K562 (cell line): ENCODE measurements at regions not wholly inside any gene's neighbourhood (a gene's known extent, or its start where the extent isn't known, plus 50 kb on each side); places are given as distances from the start of the nearest gene placed in this dataset.
A peak's percentile ranks its signal among the peaks of the same experiment; 100 is the strongest.

Experiments used
- ATAC-seq: fragments of 200-7000 bp; cut with Tn5 transposase; 3 replicates; pipeline ENCODE4 v1.9.1; 2020; ENCODE audit warnings: moderate library complexity
- BruUV-seq: library from RNA; stranded (reverse); fragments of 400-500 nt; replicated peaks from 2 replicates; lab custom pipeline; 2021; lab: Mats Ljungman, UMichigan
- CTCF ChIA-PET: fragments of 300-600 bp; formaldehyde crosslinking; extraction: SDS; loops from one replicate; lab custom pipeline; 2021; ENCODE audit warnings: low intra/inter-chr PET ratio; lab: Yijun Ruan, JAX
- POLR2A ChIA-PET: fragments of 300-600, 350-650 bp; sonication (Branson Sonifier 250); formaldehyde crosslinking; extraction: SDS; loops from one replicate; lab custom pipeline; 2021; ENCODE audit warnings: antibody characterized with exemption, inconsistent platforms; lab: Yijun Ruan, JAX
- DNase-seq, 4 experiments: peaks; one replicate each; pipeline versions ENCODE4 v3.0.0 to v3.0.0-alpha.2; 2011 to 2018; ENCODE audit warnings: low spot score in 3 of 4, mixed read lengths in 3 of 4; ENCODE audit errors: extremely low read depth in 1 of 4
- FAIRE-seq: peaks from 2 replicates; lab custom pipeline; 2011; peaks lifted over from hg19 to GRCh38; lab: Jason Lieb, UNC
- H2AFZ ChIP-seq: 2 replicates; pipeline ENCODE4 v1.6.0; 2011; ENCODE audit warnings: low read depth, low read length, control low read depth, inconsistent platforms
- H3K27ac ChIP-seq: fragments of 200-600 bp; 3 replicates; pipeline ENCODE4 v1.8.0; 2011; ENCODE audit warnings: low read depth, mild to moderate bottlenecking, control low read depth, inconsistent platforms, low read length, moderate library complexity, mixed read lengths; ENCODE audit errors: extremely low read depth
- H3K27me3 ChIP-seq, 2 experiments: fragments of 300-600 bp in 1 of 2; 2 replicates in 1 of 2; 3 replicates in 1 of 2; pipeline versions ENCODE4 v1.6.0 to v1.8.0; 2011; ENCODE audit warnings: inconsistent platforms in 2 of 2, low read length in 2 of 2, mild to moderate bottlenecking in 1 of 2, mixed read lengths in 1 of 2, moderate library complexity in 1 of 2; ENCODE audit not compliant: control insufficient read depth in 2 of 2, insufficient read depth in 2 of 2
- H3K36me3 ChIP-seq: fragments of 300-600 bp; 3 replicates; pipeline ENCODE4 v1.8.0; 2011; ENCODE audit warnings: mild to moderate bottlenecking, low read length, inconsistent platforms; ENCODE audit not compliant: control insufficient read depth, insufficient read depth
- H3K4me1 ChIP-seq, 2 experiments: fragments of 200-600 bp in 1 of 2; replicated peaks in 1 of 2; 2 replicates in 1 of 2; 3 replicates in 1 of 2; pipeline versions ENCODE4 v1.5.1 to v1.8.0; 2011; ENCODE audit warnings: inconsistent platforms in 2 of 2, low read length in 2 of 2, mild to moderate bottlenecking in 1 of 2, mixed read lengths in 1 of 2, moderate library complexity in 1 of 2; ENCODE audit not compliant: control insufficient read depth in 2 of 2, insufficient read depth in 2 of 2
- H3K4me2 ChIP-seq: 2 replicates; pipeline ENCODE4 v1.6.1; 2011; ENCODE audit warnings: low read length, control low read depth, inconsistent platforms, mixed read lengths; ENCODE audit not compliant: insufficient read depth
- H3K4me3 ChIP-seq: fragments of 200-600 bp; sonication (generic), shearing (Covaris generic); 2 replicates; pipeline ENCODE4 v1.5.1; 2016; ENCODE audit warnings: control low read depth, inconsistent platforms
- H3K79me2 ChIP-seq: fragments of 200-600 bp; 3 replicates; pipeline ENCODE4 v1.8.0; 2011; ENCODE audit warnings: low read length, inconsistent platforms; ENCODE audit not compliant: control insufficient read depth, insufficient read depth
- H3K9ac ChIP-seq, 2 experiments: 2 replicates each; pipeline versions ENCODE4 v1.6.0 to v1.6.1; 2011; ENCODE audit warnings: low read depth in 2 of 2, low read length in 2 of 2, control low read depth in 1 of 2, inconsistent platforms in 1 of 2, mild to moderate bottlenecking in 1 of 2, mixed read lengths in 1 of 2; ENCODE audit not compliant: insufficient read depth in 1 of 2
- H3K9me1 ChIP-seq: one replicate; pipeline ENCODE4 v1.6.0; 2011; ENCODE audit warnings: inconsistent platforms, mild to moderate bottlenecking, low read length, moderate library complexity; ENCODE audit not compliant: control insufficient read depth, insufficient read depth
- H3K9me3 ChIP-seq: replicated peaks from 2 replicates; pipeline ENCODE4 v1.5.1; 2011; ENCODE audit warnings: low read depth, low read length, inconsistent platforms; ENCODE audit not compliant: control insufficient read depth, insufficient read depth
- H4K20me1 ChIP-seq: replicated peaks from 2 replicates; pipeline ENCODE4 v1.6.1; 2011; ENCODE audit warnings: low read length, inconsistent platforms, mixed read lengths; ENCODE audit not compliant: control insufficient read depth, insufficient read depth
- CEBPZ ChIP-seq: fragments of 150-350 bp; IDR thresholded peaks from 2 replicates; pipeline ENCODE4 v1.6.1; 2014; ENCODE audit warnings: low read depth, mild to moderate bottlenecking, low read length, borderline replicate concordance
- E2F6 ChIP-seq, 2 experiments: IDR thresholded peaks; 2 replicates each; pipeline ENCODE4 v1.6.1; 2011; ENCODE audit warnings: borderline replicate concordance in 1 of 2, control low read depth in 1 of 2, low read depth in 1 of 2, low read length in 1 of 2, mild to moderate bottlenecking in 1 of 2, mixed read lengths in 1 of 2, moderate library complexity in 1 of 2; ENCODE audit not compliant: insufficient read depth in 1 of 2, insufficient read length in 1 of 2, poor library complexity in 1 of 2, severe bottlenecking in 1 of 2; ENCODE audit errors: extremely low read depth in 1 of 2
- SAFB ChIP-seq: fragments of 200-400 bp; formaldehyde crosslinking; IDR thresholded peaks from 2 replicates; pipeline ENCODE4 v1.6.1; 2017; ENCODE audit warnings: low read depth, low read length, borderline replicate concordance
- SMAD4 ChIP-seq: fragments of 250-450 bp; sonication (Bioruptor Pico); conservative IDR thresholded peaks from 2 replicates; pipeline ENCODE4 v1.8.0; 2021; ENCODE audit warnings: inconsistent platforms, mild to moderate bottlenecking, moderate library complexity
- TGIF2 ChIP-seq: sonication (generic); formaldehyde crosslinking; IDR thresholded peaks from 2 replicates; pipeline ENCODE4 v1.8.1; 2022; ENCODE audit warnings: mild to moderate bottlenecking, missing genetic modification reagents, moderate library complexity
- ZHX1 ChIP-seq: fragments of 150-350 bp; conservative IDR thresholded peaks from 2 replicates; pipeline ENCODE4 v1.6.1; 2014; ENCODE audit warnings: low read length
- WGBS: fragments of 100-300 bp; shearing (Covaris generic); methylation state at CpG from one replicate; pipeline ENCODE4 v1.1.6; 2016; ENCODE audit warnings: low coverage, mixed read lengths; ENCODE audit not compliant: insufficient coverage; ENCODE audit errors: missing lambda C conversion rate; 5-methylcytosine and 5-hydroxymethylcytosine counted together
- in situ Hi-C: fragments of 300-500 bp; cut with MboI; formaldehyde crosslinking; loops from 4 replicates; pipeline ENCODE4 v1.15.0; 2018; ENCODE audit warnings: inconsistent platforms, mixed read lengths
- intact Hi-C: fragments of 100-400 bp; cut with micrococcal nuclease; formaldehyde crosslinking; loops from 2 replicates; pipeline ENCODE4 v1.14.2; 2022

- H3K4me1 ChIP-seq: no peaks in the 10 kb centered on the region
- CTCF ChIA-PET: no interaction called here
- no peak for FAIRE-seq
- BruUV-seq: no TSS peak
- no peak for DNase-seq
- WGBS: under 1% methylated on average over 12 of the region's 12 CpGs
- H3K79me2 ChIP-seq: no peaks in the 10 kb centered on the region
- H3K27ac ChIP-seq: no peak overlapping the region
- H3K9me3 ChIP-seq: no peaks in the 10 kb centered on the region
- H3K9me1 ChIP-seq: no peaks in the 10 kb centered on the region
- no peaks in the 10 kb centered on the region for H4K20me1 ChIP-seq
- H2AFZ ChIP-seq: no peak overlapping the region
- no peak for TF ChIP-seq TGIF2
- peak in 1 of 2 experiments; percentile 29 for TF ChIP-seq E2F6 (IDR thresholded peaks at IDR 0.05; ENCODE audit: borderline replicate concordance in 1 of 2, extremely low read depth in 1 of 2, insufficient read depth in 1 of 2, insufficient read length in 1 of 2, low read depth in 1 of 2, low read length in 1 of 2, poor library complexity in 1 of 2, severe bottlenecking in 1 of 2)
- TF ChIP-seq, all 486 proteins: peak for 1
- POLR2A ChIA-PET: interaction anchor here (1.1 kb wide), 1 partner anchor 18 kb away, joined by 3 read pairs; no protein-coding TSS in a partner anchor
- Histone ChIP-seq H3K27me3 (peaks cover 3 to 23% of the 10 kb centered on the region in 2 experiments; a peak in 4 of 5 replicates), H3K4me3 (no peak overlapping the region), H3K36me3 (no peaks in the 10 kb centered on the region), H3K9ac (no peak overlapping the region), H3K4me2 (no peak overlapping the region)
- in situ Hi-C loops (no loop called here), intact Hi-C loops (no loop called here)
- no peak for ATAC-seq
Observed at GRCh38 chr7:3239291-3239691, 61.8 kb upstream of the SDK1 start.

GRCh38 chr7:3240826-3241430 lies 60.1 kb upstream of the SDK1 start:
- H3K9me1 ChIP-seq: no peaks in the 10 kb centered on the region
- BruUV-seq: no TSS peak
- no peaks in the 10 kb centered on the region for H4K20me1 ChIP-seq
- H3K36me3 ChIP-seq: no peaks in the 10 kb centered on the region
- H3K9ac ChIP-seq: no peak overlapping the region
- 1% methylated on average over 25 of the region's 25 CpGs for WGBS
- ChIA-PET CTCF (no interaction called here), POLR2A (no interaction called here)
- in situ Hi-C loops (no loop called here), intact Hi-C loops (no loop called here)
- no peaks in the 10 kb centered on the region for H3K9me3 ChIP-seq
- H2AFZ ChIP-seq: no peak overlapping the region
- no peaks in the 10 kb centered on the region for H3K4me1 ChIP-seq
- FAIRE-seq (no peak), DNase-seq (no peak), ATAC-seq (no peak)
- H3K4me2 ChIP-seq: no peak overlapping the region
- H3K4me3 ChIP-seq: no peak overlapping the region
- peaks cover 3 to 24% of the 10 kb centered on the region in 2 experiments; a peak in 4 of 5 replicates for H3K27me3 ChIP-seq
- no peak overlapping the region for H3K27ac ChIP-seq
- no peaks in the 10 kb centered on the region for H3K79me2 ChIP-seq
- no peak for TF ChIP-seq CEBPZ
- TF ChIP-seq SMAD4 (CRISPR knock-in tag): no peak
- TF ChIP-seq SAFB: no peak
- TF ChIP-seq ZHX1: no peak
